ENCODE measurements at regions not wholly inside any gene's neighbourhood (a gene's known extent, or its start where the extent isn't known, plus 50 kb on each side); places are given as distances from the start of the nearest gene placed in this dataset.

DNA sequence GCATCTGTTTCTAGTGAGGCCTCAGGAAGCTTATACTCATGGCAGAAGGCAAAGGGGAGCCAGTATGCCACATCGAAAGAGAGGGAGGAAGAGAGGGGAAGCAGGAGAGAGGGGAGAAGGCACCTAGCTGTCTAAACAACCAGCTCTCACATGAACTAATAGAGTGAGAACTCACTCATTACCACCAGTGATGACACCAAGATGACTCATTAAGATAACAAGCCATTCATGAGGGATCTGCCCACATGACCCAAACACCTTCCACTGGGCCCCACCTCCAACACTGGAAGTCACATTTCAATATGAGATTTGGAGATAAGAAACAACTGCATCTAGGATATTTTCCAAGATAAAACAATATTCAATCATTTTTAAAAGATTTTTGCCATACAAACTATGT is 753.9 kb upstream of the ZEB2 start:
- Histone ChIP-seq H3K4me2 (no peak overlapping the region), H3K27me3 (ENCODE audit: insufficient read depth) (no peaks in the 10 kb centered on the region), H3K4me1 (ENCODE audit: insufficient read depth) (no peaks in the 10 kb centered on the region), H4K20me1 (replicated peaks; ENCODE audit: insufficient read depth) (no peaks in the 10 kb centered on the region), H2AFZ (no peak overlapping the region), H3K36me3 (ENCODE audit: insufficient read depth) (no peaks in the 10 kb centered on the region), H3K4me3 (no peak overlapping the region), H3K9me2 (ENCODE audit: insufficient read depth) (no peaks in the 10 kb centered on the region; the same call in 1 of the 2 replicates), H3K27ac (ENCODE audit: low read depth) (no peak overlapping the region), H3F3A (replicated peaks; ENCODE audit: low read depth) (no peaks in the 10 kb centered on the region), H3K79me2 (replicated peaks; ENCODE audit: insufficient read depth) (no peaks in the 10 kb centered on the region)
- Mint-ChIP-seq H3K4me1 (no peaks in the 10 kb centered on the region), H3K9me3 (no peaks in the 10 kb centered on the region), H3K27me3 (ENCODE audit: insufficient read depth, low read depth, poor library complexity) (no peaks in the 10 kb centered on the region), H3K27ac (no peak overlapping the region), H3K4me3 (no peak overlapping the region), H3K36me3 (ENCODE audit: low read depth) (no peaks in the 10 kb centered on the region)
- ATAC-seq (no peak), DNase-seq (ENCODE audit: low spot score) (no peak)
- no peak for TF ChIP-seq ZNF114 (CRISPR knock-in tag; IDR thresholded peaks at IDR 0.05)
- TF ChIP-seq EZH2 (IDR thresholded peaks at IDR 0.05; ENCODE audit: low read depth, unreplicated experiment) = no peak
- TF ChIP-seq EZH2phosphoT487 (IDR thresholded peaks at IDR 0.05; ENCODE audit: unreplicated experiment) = no peak
- TF ChIP-seq, protein P1, sequence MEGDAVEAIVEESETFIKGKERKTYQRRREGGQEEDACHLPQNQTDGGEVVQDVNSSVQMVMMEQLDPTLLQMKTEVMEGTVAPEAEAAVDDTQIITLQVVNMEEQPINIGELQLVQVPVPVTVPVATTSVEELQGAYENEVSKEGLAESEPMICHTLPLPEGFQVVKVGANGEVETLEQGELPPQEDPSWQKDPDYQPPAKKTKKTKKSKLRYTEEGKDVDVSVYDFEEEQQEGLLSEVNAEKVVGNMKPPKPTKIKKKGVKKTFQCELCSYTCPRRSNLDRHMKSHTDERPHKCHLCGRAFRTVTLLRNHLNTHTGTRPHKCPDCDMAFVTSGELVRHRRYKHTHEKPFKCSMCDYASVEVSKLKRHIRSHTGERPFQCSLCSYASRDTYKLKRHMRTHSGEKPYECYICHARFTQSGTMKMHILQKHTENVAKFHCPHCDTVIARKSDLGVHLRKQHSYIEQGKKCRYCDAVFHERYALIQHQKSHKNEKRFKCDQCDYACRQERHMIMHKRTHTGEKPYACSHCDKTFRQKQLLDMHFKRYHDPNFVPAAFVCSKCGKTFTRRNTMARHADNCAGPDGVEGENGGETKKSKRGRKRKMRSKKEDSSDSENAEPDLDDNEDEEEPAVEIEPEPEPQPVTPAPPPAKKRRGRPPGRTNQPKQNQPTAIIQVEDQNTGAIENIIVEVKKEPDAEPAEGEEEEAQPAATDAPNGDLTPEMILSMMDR (conservative IDR thresholded peaks at IDR 0.05; ENCODE audit: low read depth in 2 of 2) = no peak
- no peak for TF ChIP-seq ZNF331 (CRISPR knock-in tag; IDR thresholded peaks at IDR 0.05; ENCODE audit: low read depth)
- TF ChIP-seq, protein P2, sequence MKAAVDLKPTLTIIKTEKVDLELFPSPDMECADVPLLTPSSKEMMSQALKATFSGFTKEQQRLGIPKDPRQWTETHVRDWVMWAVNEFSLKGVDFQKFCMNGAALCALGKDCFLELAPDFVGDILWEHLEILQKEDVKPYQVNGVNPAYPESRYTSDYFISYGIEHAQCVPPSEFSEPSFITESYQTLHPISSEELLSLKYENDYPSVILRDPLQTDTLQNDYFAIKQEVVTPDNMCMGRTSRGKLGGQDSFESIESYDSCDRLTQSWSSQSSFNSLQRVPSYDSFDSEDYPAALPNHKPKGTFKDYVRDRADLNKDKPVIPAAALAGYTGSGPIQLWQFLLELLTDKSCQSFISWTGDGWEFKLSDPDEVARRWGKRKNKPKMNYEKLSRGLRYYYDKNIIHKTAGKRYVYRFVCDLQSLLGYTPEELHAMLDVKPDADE (IDR thresholded peaks at IDR 0.05) = no peak
- no peak for TF ChIP-seq POLR2AphosphoS5 (IDR thresholded peaks at IDR 0.05; ENCODE audit: low read depth)
- TF ChIP-seq, protein P3, sequence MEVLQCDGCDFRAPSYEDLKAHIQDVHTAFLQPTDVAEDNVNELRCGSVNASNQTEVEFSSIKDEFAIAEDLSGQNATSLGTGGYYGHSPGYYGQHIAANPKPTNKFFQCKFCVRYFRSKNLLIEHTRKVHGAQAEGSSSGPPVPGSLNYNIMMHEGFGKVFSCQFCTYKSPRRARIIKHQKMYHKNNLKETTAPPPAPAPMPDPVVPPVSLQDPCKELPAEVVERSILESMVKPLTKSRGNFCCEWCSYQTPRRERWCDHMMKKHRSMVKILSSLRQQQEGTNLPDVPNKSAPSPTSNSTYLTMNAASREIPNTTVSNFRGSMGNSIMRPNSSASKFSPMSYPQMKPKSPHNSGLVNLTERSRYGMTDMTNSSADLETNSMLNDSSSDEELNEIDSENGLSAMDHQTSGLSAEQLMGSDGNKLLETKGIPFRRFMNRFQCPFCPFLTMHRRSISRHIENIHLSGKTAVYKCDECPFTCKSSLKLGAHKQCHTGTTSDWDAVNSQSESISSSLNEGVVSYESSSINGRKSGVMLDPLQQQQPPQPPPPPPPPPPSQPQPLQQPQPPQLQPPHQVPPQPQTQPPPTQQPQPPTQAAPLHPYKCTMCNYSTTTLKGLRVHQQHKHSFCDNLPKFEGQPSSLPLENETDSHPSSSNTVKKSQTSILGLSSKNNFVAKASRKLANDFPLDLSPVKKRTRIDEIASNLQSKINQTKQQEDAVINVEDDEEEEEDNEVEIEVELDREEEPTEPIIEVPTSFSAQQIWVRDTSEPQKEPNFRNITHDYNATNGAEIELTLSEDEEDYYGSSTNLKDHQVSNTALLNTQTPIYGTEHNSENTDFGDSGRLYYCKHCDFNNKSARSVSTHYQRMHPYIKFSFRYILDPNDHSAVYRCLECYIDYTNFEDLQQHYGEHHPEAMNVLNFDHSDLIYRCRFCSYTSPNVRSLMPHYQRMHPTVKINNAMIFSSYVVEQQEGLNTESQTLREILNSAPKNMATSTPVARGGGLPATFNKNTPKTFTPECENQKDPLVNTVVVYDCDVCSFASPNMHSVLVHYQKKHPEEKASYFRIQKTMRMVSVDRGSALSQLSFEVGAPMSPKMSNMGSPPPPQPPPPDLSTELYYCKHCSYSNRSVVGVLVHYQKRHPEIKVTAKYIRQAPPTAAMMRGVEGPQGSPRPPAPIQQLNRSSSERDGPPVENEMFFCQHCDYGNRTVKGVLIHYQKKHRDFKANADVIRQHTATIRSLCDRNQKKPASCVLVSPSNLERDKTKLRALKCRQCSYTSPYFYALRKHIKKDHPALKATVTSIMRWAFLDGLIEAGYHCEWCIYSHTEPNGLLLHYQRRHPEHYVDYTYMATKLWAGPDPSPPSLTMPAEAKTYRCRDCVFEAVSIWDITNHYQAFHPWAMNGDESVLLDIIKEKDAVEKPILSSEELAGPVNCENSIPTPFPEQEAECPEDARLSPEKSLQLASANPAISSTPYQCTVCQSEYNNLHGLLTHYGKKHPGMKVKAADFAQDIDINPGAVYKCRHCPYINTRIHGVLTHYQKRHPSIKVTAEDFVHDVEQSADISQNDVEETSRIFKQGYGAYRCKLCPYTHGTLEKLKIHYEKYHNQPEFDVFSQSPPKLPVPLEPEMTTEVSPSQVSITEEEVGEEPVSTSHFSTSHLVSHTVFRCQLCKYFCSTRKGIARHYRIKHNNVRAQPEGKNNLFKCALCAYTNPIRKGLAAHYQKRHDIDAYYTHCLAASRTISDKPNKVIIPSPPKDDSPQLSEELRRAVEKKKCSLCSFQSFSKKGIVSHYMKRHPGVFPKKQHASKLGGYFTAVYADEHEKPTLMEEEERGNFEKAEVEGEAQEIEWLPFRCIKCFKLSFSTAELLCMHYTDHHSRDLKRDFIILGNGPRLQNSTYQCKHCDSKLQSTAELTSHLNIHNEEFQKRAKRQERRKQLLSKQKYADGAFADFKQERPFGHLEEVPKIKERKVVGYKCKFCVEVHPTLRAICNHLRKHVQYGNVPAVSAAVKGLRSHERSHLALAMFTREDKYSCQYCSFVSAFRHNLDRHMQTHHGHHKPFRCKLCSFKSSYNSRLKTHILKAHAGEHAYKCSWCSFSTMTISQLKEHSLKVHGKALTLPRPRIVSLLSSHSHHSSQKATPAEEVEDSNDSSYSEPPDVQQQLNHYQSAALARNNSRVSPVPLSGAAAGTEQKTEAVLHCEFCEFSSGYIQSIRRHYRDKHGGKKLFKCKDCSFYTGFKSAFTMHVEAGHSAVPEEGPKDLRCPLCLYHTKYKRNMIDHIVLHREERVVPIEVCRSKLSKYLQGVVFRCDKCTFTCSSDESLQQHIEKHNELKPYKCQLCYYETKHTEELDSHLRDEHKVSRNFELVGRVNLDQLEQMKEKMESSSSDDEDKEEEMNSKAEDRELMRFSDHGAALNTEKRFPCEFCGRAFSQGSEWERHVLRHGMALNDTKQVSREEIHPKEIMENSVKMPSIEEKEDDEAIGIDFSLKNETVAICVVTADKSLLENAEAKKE (CRISPR knock-in tag; IDR thresholded peaks at IDR 0.05) = no peak
- TF ChIP-seq CREB1 (CRISPR knock-in tag; IDR thresholded peaks at IDR 0.05; ENCODE audit: low read depth) = no peak
- no peak for TF ChIP-seq STAT1 (IDR thresholded peaks at IDR 0.05; ENCODE audit: unreplicated experiment)
- no peak for TF ChIP-seq NANOG (IDR thresholded peaks at IDR 0.05; ENCODE audit: borderline replicate concordance)
- no peak for TF ChIP-seq JUNB (IDR thresholded peaks at IDR 0.05; ENCODE audit: unreplicated experiment)
- TF ChIP-seq, protein P4, sequence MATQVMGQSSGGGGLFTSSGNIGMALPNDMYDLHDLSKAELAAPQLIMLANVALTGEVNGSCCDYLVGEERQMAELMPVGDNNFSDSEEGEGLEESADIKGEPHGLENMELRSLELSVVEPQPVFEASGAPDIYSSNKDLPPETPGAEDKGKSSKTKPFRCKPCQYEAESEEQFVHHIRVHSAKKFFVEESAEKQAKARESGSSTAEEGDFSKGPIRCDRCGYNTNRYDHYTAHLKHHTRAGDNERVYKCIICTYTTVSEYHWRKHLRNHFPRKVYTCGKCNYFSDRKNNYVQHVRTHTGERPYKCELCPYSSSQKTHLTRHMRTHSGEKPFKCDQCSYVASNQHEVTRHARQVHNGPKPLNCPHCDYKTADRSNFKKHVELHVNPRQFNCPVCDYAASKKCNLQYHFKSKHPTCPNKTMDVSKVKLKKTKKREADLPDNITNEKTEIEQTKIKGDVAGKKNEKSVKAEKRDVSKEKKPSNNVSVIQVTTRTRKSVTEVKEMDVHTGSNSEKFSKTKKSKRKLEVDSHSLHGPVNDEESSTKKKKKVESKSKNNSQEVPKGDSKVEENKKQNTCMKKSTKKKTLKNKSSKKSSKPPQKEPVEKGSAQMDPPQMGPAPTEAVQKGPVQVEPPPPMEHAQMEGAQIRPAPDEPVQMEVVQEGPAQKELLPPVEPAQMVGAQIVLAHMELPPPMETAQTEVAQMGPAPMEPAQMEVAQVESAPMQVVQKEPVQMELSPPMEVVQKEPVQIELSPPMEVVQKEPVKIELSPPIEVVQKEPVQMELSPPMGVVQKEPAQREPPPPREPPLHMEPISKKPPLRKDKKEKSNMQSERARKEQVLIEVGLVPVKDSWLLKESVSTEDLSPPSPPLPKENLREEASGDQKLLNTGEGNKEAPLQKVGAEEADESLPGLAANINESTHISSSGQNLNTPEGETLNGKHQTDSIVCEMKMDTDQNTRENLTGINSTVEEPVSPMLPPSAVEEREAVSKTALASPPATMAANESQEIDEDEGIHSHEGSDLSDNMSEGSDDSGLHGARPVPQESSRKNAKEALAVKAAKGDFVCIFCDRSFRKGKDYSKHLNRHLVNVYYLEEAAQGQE (IDR thresholded peaks at IDR 0.05; ENCODE audit: unreplicated experiment) = no peak

Measured in GM23338 (cell line).